HCT116 (cell line): ENCODE measurements at regions not wholly inside any gene's neighbourhood (a gene's known extent, or its start where the extent isn't known, plus 50 kb on each side); places are given as distances from the start of the nearest gene placed in this dataset.

Experiments
- ATAC-seq: fragments of 200-7000 bp; cut with Tn5 transposase; 2 replicates; pipeline ENCODE4 v1.9.1; 2020; ENCODE audit warnings: mild to moderate bottlenecking, moderate library complexity
- BruUV-seq: library from RNA; stranded (reverse); fragments of 400-500 nt; replicated peaks from 2 replicates; lab custom pipeline; 2021; lab: Mats Ljungman, UMichigan
- CTCF ChIA-PET: fragments of 300-600 bp; sonication (Branson Sonifier 250); formaldehyde crosslinking; loops from one replicate; lab custom pipeline; 2021; ENCODE audit warnings: antibody characterized with exemption; lab: Charles Lee
- POLR2A ChIA-PET: fragments of 300-600, 350-600 bp; sonication (Branson Sonifier 250); formaldehyde crosslinking; loops from one replicate; lab custom pipeline; 2021; ENCODE audit warnings: antibody characterized with exemption; lab: Charles Lee
- RAD21 ChIA-PET, 2 experiments: fragments of 300-600 bp; sonication (Branson Sonifier 250); formaldehyde crosslinking; loops; one replicate each; lab custom pipeline; 2023; ENCODE audit warnings: low total read pairs in 2 of 2; ENCODE audit not compliant: uncharacterized antibody in 2 of 2, unreplicated experiment in 2 of 2, low non-redundant PET in 1 of 2; lab: Charles Lee
- DNase-seq: peaks from one replicate; pipeline ENCODE4 v3.0.0-alpha.2; 2010; ENCODE audit warnings: low read depth, low spot score
- H2AFZ ChIP-seq: fragments of 200-600 bp; shearing (Covaris generic), sonication (generic); 2 replicates; pipeline ENCODE4 v1.6.1; 2017; ENCODE audit warnings: low read depth, mixed run types, mixed read lengths, antibody characterized with exemption, low read length; ENCODE audit not compliant: poor library complexity, severe bottlenecking
- H3K27ac ChIP-seq: 2 replicates; pipeline ENCODE4 v1.5.1; 2012; ENCODE audit warnings: low read depth, low read length
- H3K27me3 ChIP-seq: fragments of 200-600 bp; sonication (generic); 2 replicates; pipeline ENCODE4 v1.6.1; 2016; ENCODE audit warnings: mixed run types, low read length, mixed read lengths; ENCODE audit not compliant: insufficient read depth
- H3K36me3 ChIP-seq, 2 experiments: fragments of 200-500 bp in 1 of 2; fragments of 200-600 bp in 1 of 2; sonication (Bioruptor generic) in 1 of 2; sonication (generic) in 1 of 2; 2 replicates each; pipeline versions ENCODE4 v1.5.1 to v1.6.1; 2014 to 2016; ENCODE audit warnings: low read length in 2 of 2, inconsistent platforms in 1 of 2, mixed read lengths in 1 of 2, mixed run types in 1 of 2; ENCODE audit not compliant: insufficient read depth in 2 of 2, control insufficient read depth in 1 of 2
- H3K4me1 ChIP-seq, 2 experiments: fragments of 200-600 bp in 1 of 2; sonication (generic) in 1 of 2; 2 replicates each; pipeline versions ENCODE4 v1.5.1 to v1.6.1; 2012 to 2017; ENCODE audit warnings: low read length in 2 of 2, inconsistent platforms in 1 of 2, mild to moderate bottlenecking in 1 of 2, mixed read lengths in 1 of 2, mixed run types in 1 of 2, moderate library complexity in 1 of 2; ENCODE audit not compliant: insufficient read depth in 2 of 2, control insufficient read depth in 1 of 2
- H3K4me2 ChIP-seq: fragments of 200-600 bp; sonication (generic); 2 replicates; pipeline ENCODE4 v1.6.1; 2017; ENCODE audit warnings: mixed run types, low read length, mixed read lengths
- H3K4me3 ChIP-seq, 2 experiments: fragments of 200-600 bp in 1 of 2; sonication (generic) in 1 of 2; replicated peaks in 1 of 2; 2 replicates each; pipeline ENCODE4 v1.5.1; 2011 to 2016; ENCODE audit warnings: low read length in 2 of 2, control low read depth in 1 of 2, low read depth in 1 of 2, mild to moderate bottlenecking in 1 of 2, mixed read lengths in 1 of 2, mixed run types in 1 of 2
- H3K79me2 ChIP-seq: fragments of 200-600 bp; sonication (generic); 2 replicates; pipeline ENCODE4 v1.6.1; 2017; ENCODE audit warnings: mild to moderate bottlenecking, mixed run types, low read length, moderate library complexity, mixed read lengths; ENCODE audit not compliant: insufficient read depth
- H3K9ac ChIP-seq: fragments of 200-600 bp; sonication (generic); 2 replicates; pipeline ENCODE4 v1.6.1; 2016; ENCODE audit warnings: low read length, mixed read lengths
- H3K9me2 ChIP-seq: fragments of 200-600 bp; sonication (generic), shearing (Covaris generic); 2 replicates; pipeline ENCODE4 v1.6.1; 2017; ENCODE audit warnings: mixed run types, mild to moderate bottlenecking, moderate library complexity; ENCODE audit not compliant: insufficient read depth
- H3K9me3 ChIP-seq, 2 experiments: fragments of 200-500 bp in 1 of 2; fragments of 200-600 bp in 1 of 2; sonication (Bioruptor generic) in 1 of 2; sonication (generic) in 1 of 2; 2 replicates each; pipeline ENCODE4 v1.6.1; 2014 to 2017; ENCODE audit warnings: low read length in 2 of 2, mixed read lengths in 2 of 2, inconsistent platforms in 1 of 2, low read depth in 1 of 2, mild to moderate bottlenecking in 1 of 2, mixed run types in 1 of 2, moderate library complexity in 1 of 2; ENCODE audit not compliant: control insufficient read depth in 1 of 2, insufficient read depth in 1 of 2
- H4K20me1 ChIP-seq: fragments of 200-600 bp; sonication (generic), shearing (Covaris generic); 2 replicates; pipeline ENCODE4 v1.6.1; 2017; ENCODE audit warnings: mixed run types, mild to moderate bottlenecking, moderate library complexity; ENCODE audit not compliant: insufficient read depth
- ATF3 ChIP-seq: IDR thresholded peaks from 2 replicates; pipeline ENCODE4 v1.6.1; 2012
- CEBPB ChIP-seq: IDR thresholded peaks from 2 replicates; pipeline ENCODE4 v1.6.1; 2012; ENCODE audit warnings: low read depth
- CTCF ChIP-seq, 3 experiments: fragments of 200-600 bp in 1 of 3; sonication (generic) in 1 of 3; IDR thresholded peaks in 2 of 3; conservative IDR thresholded peaks in 1 of 3; 2 replicates each; pipeline ENCODE4 v1.5.1; 2012 to 2017; ENCODE audit warnings: low read depth in 2 of 3, low read length in 2 of 3, antibody characterized with exemption in 1 of 3, borderline replicate concordance in 1 of 3, control low read depth in 1 of 3, mild to moderate bottlenecking in 1 of 3, mixed read lengths in 1 of 3, mixed run types in 1 of 3, moderate library complexity in 1 of 3; ENCODE audit not compliant: insufficient read depth in 1 of 3
- EGR1 ChIP-seq: IDR thresholded peaks from 2 replicates; pipeline ENCODE4 v1.6.1; 2012; ENCODE audit warnings: low read depth
- EZH2 ChIP-seq: fragments of 200-600 bp; sonication (generic); IDR thresholded peaks from 2 replicates; pipeline ENCODE4 v1.6.1; 2017; ENCODE audit warnings: antibody characterized with exemption, mixed run types
- FOSL1 ChIP-seq: IDR thresholded peaks from 2 replicates; pipeline ENCODE4 v1.6.1; 2012; ENCODE audit warnings: low read depth
- JUND ChIP-seq: IDR thresholded peaks from 2 replicates; pipeline ENCODE4 v1.6.1; 2012
- SIN3A ChIP-seq: IDR thresholded peaks from 2 replicates; pipeline ENCODE4 v1.6.1; 2012; ENCODE audit warnings: low read depth
- YY1 ChIP-seq: IDR thresholded peaks from 2 replicates; pipeline ENCODE4 v1.6.1; 2011; ENCODE audit warnings: low read length, low read depth, moderate library complexity, mild to moderate bottlenecking; ENCODE audit not compliant: insufficient replicate concordance; ENCODE audit errors: extremely low read depth
- ZNF274 ChIP-seq: fragments of 200-500 bp; sonication (Bioruptor generic); IDR thresholded peaks from 2 replicates; pipeline ENCODE4 v1.6.1; 2014; ENCODE audit warnings: mild to moderate bottlenecking, low read depth, low read length, inconsistent platforms
- intact Hi-C: fragments of 100-400 bp; cut with micrococcal nuclease; formaldehyde crosslinking; loops from 2 replicates; pipeline ENCODE4 v1.10.0; 2022

GRCh38 chr3:115488409-115488808, 134.9 kb upstream of the GAP43 start:
- no peak overlapping the region for H3K9ac ChIP-seq
- no peaks in the 10 kb centered on the region for H3K79me2 ChIP-seq
- H3K27me3 ChIP-seq, result 0 out of 2 replicates have a peak, but pooled peaks cover 4% of the 10 kb centered on the region
- no peak overlapping the region for H2AFZ ChIP-seq
- ChIA-PET POLR2A (no interaction called here), CTCF (no interaction called here), RAD21 (no interaction called here)
- H3K27ac ChIP-seq, result no peak overlapping the region
- no peaks in the 10 kb centered on the region for H3K9me3 ChIP-seq
- no peaks in the 10 kb centered on the region for H3K36me3 ChIP-seq
- H3K9me2 ChIP-seq, result no peaks in the 10 kb centered on the region
- no peaks in the 10 kb centered on the region for H4K20me1 ChIP-seq
- no peak overlapping the region for H3K4me2 ChIP-seq
- ATAC-seq, result no peak
- H3K4me3 ChIP-seq, result no peak overlapping the region
- intact Hi-C loops, result no loop called here
- no TSS peak for BruUV-seq
- TF ChIP-seq EZH2, result no peak
- no peak for TF ChIP-seq EGR1
- TF ChIP-seq ZNF274, result no peak
- no peak for TF ChIP-seq FOSL1
- no peak for TF ChIP-seq CEBPB
- no peak for TF ChIP-seq YY1
- TF ChIP-seq ATF3, result no peak
- no peak for TF ChIP-seq JUND
- no peak for TF ChIP-seq CTCF (IDR thresholded peaks at IDR 0.05 in 2 of 3, conservative IDR thresholded peaks at IDR 0.05 in 1 of 3; ENCODE audit: borderline replicate concordance in 1 of 3, insufficient read depth in 1 of 3, low read depth in 2 of 3, low read length in 2 of 3)
- no peak for TF ChIP-seq SIN3A
- TF ChIP-seq, all 23 proteins: peak for 0
- DNase-seq, result no peak
- no peaks in the 10 kb centered on the region for H3K4me1 ChIP-seq
